ENCODE measurements at regions not wholly inside any gene's neighbourhood (a gene's known extent, or its start where the extent isn't known, plus 50 kb on each side); places are given as distances from the start of the nearest gene placed in this dataset.

DNA sequence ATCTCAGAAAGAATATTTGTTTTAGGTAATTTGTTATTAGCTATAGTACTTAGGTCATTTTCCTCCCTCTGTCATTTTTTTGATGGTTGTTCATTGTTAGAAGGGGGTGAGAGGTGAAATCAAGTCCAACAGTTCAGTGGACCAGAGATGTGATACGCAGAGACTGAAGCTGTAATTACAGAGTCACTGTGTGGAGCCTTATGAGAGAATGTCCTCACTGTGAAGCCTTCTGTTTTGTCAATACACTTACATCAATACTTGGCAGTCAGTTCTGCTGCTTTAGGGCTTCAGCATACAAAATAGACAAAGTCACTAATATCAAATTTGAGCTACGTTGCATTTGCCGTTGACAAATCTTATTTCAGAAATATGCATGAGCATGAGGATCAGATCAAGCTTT is 692.5 kb downstream of the C4orf33 start:
- Histone ChIP-seq H3K9ac (ENCODE audit: low read depth, low read length) (no peak overlapping the region), H3K4ac (ENCODE audit: low read depth, low read length) (no peak overlapping the region), H2BK5ac (ENCODE audit: low read depth, low read length, poor library complexity, severe bottlenecking) (no peak overlapping the region), H2BK20ac (ENCODE audit: low read depth, low read length) (no peak overlapping the region), H3K4me3 (ENCODE audit: insufficient read depth, low read depth, low read length) (no peak overlapping the region), H4K91ac (ENCODE audit: insufficient read depth, low read depth, low read length) (no peak overlapping the region), H2AK5ac (ENCODE audit: low read depth, low read length) (no peak overlapping the region), H4K5ac (ENCODE audit: low read depth, low read length) (no peak overlapping the region), H3K9me1 (ENCODE audit: insufficient read depth, low read length) (no peaks in the 10 kb centered on the region), H3K79me1 (ENCODE audit: low read depth in 1 of 2, low read length in 2 of 2) (no peaks in the 10 kb centered on the region), H3K4me2 (ENCODE audit: low read depth, low read length) (no peak overlapping the region), H3K27ac (ENCODE audit: insufficient read depth, low read length) (no peak overlapping the region), H2AFZ (replicated peaks; ENCODE audit: low read length, poor library complexity) (no peak overlapping the region), H4K20me1 (ENCODE audit: insufficient read depth, low read length) (no peaks in the 10 kb centered on the region), H3K9me3 (ENCODE audit: control insufficient read depth, insufficient read depth, low read length) (peaks cover 6% of the 10 kb centered on the region), H2AK9ac (replicated peaks; ENCODE audit: low read depth, low read length, poor library complexity) (no peak overlapping the region), H4K8ac (ENCODE audit: low read depth in 2 of 2, low read length in 2 of 2) (no peak overlapping the region), H2BK120ac (ENCODE audit: low read depth, low read length) (no peak overlapping the region), H2BK15ac (ENCODE audit: low read depth, low read length) (no peak overlapping the region), H3K4me1 (ENCODE audit: control insufficient read depth, insufficient read depth, low read length) (no peaks in the 10 kb centered on the region), H3K56ac (ENCODE audit: extremely low read depth, insufficient read depth, low read length) (no peak overlapping the region), H3K23ac (ENCODE audit: low read depth, low read length) (no peak overlapping the region), H3K27me3 (ENCODE audit: control insufficient read depth, insufficient read depth, low read length) (no peaks in the 10 kb centered on the region), H3K36me3 (ENCODE audit: control insufficient read depth, insufficient read depth, low read length) (no peaks in the 10 kb centered on the region), H3K14ac (replicated peaks; ENCODE audit: low read depth, low read length) (no peak overlapping the region), H3K18ac (ENCODE audit: low read depth, low read length) (no peak overlapping the region)
- ChIA-PET CTCF (no interaction called here), POLR2A (ENCODE audit: unreplicated experiment) (no interaction called here)
- intact Hi-C loops (cut with micrococcal nuclease) (no loop called here), dilution Hi-C loops (cut with HindIII; ENCODE audit: low sequenced_read_pairs, unreplicated experiment) (no loop called here), in situ Hi-C loops (cut with MboI; ENCODE audit: low sequenced_read_pairs) (no loop called here)
- ATAC-seq (ENCODE audit: low read depth): no peak
- TF ChIP-seq CEBPB (IDR thresholded peaks at IDR 0.05; ENCODE audit: low read depth, low read length): no peak
- TF ChIP-seq SMC3 (IDR thresholded peaks at IDR 0.05; ENCODE audit: low read depth, low read length): no peak
- no peak for TF ChIP-seq MAZ (IDR thresholded peaks at IDR 0.05; ENCODE audit: borderline replicate concordance, low read depth, low read length)
- no peak for TF ChIP-seq MXI1 (IDR thresholded peaks at IDR 0.05; ENCODE audit: borderline replicate concordance, low read depth, low read length)
- TF ChIP-seq, protein P1, sequence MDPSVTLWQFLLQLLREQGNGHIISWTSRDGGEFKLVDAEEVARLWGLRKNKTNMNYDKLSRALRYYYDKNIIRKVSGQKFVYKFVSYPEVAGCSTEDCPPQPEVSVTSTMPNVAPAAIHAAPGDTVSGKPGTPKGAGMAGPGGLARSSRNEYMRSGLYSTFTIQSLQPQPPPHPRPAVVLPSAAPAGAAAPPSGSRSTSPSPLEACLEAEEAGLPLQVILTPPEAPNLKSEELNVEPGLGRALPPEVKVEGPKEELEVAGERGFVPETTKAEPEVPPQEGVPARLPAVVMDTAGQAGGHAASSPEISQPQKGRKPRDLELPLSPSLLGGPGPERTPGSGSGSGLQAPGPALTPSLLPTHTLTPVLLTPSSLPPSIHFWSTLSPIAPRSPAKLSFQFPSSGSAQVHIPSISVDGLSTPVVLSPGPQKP (IDR thresholded peaks at IDR 0.05; ENCODE audit: borderline replicate concordance, low read depth, low read length): no peak
- TF ChIP-seq, protein P2, sequence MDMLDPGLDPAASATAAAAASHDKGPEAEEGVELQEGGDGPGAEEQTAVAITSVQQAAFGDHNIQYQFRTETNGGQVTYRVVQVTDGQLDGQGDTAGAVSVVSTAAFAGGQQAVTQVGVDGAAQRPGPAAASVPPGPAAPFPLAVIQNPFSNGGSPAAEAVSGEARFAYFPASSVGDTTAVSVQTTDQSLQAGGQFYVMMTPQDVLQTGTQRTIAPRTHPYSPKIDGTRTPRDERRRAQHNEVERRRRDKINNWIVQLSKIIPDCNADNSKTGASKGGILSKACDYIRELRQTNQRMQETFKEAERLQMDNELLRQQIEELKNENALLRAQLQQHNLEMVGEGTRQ (IDR thresholded peaks at IDR 0.05; ENCODE audit: low read depth, low read length): no peak
- no peak for TF ChIP-seq MAFK (IDR thresholded peaks at IDR 0.05; ENCODE audit: low read depth, low read length)
- no peak for TF ChIP-seq FOS (IDR thresholded peaks at IDR 0.05; ENCODE audit: low read depth, low read length)
- TF ChIP-seq BHLHE40 (IDR thresholded peaks at IDR 0.05; ENCODE audit: low read depth, low read length): no peak
- TF ChIP-seq RCOR1 (IDR thresholded peaks at IDR 0.05; ENCODE audit: insufficient replicate concordance, low read length): no peak
- TF ChIP-seq CHD1 (IDR thresholded peaks at IDR 0.05; ENCODE audit: low read depth, low read length): no peak
- TF ChIP-seq NFE2L2 (IDR thresholded peaks at IDR 0.05; ENCODE audit: low read depth, low read length): no peak
- TF ChIP-seq RFX5 (IDR thresholded peaks at IDR 0.05; ENCODE audit: low read depth, low read length): no peak
- TF ChIP-seq RAD21 (IDR thresholded peaks at IDR 0.05; ENCODE audit: low read length): no peak
- no peak for TF ChIP-seq POLR2A (IDR thresholded peaks at IDR 0.05; ENCODE audit: low read depth, low read length)
- no peak for TF ChIP-seq CTCF (conservative IDR thresholded peaks at IDR 0.05; ENCODE audit: low read depth, low read length)
- BruUV-seq (replicated peaks): no TSS peak
- WGBS, 2 experiments (ENCODE audit: extremely low coverage in 2 of 2, insufficient read length in 1 of 2): no CpG with 5 or more reads among the region's 3 CpGs
- DNase-seq: no peak

All from IMR-90 (cell line).